SU-DHL-6 (cell line): ENCODE measurements at regions not wholly inside any gene's neighbourhood (a gene's known extent, or its start where the extent isn't known, plus 50 kb on each side); places are given as distances from the start of the nearest gene placed in this dataset.

Experiments
- H2AFZ ChIP-seq: fragments of 200-600 bp; sonication (generic); 2 replicates; pipeline ENCODE4 v1.6.1; 2014; ENCODE audit warnings: low read depth, mild to moderate bottlenecking, moderate library complexity, mixed read lengths, antibody characterized with exemption, low read length; ENCODE audit not compliant: severe bottlenecking
- H3F3A ChIP-seq: fragments of 200-600 bp; shearing (Covaris generic); 2 replicates; pipeline ENCODE4 v1.6.0; 2016; ENCODE audit warnings: antibody characterized with exemption, mild to moderate bottlenecking; ENCODE audit not compliant: insufficient read depth
- H3K27ac ChIP-seq: fragments of 200-600 bp; sonication (generic); 2 replicates; pipeline ENCODE4 v1.5.1; 2016; ENCODE audit warnings: low read depth, mild to moderate bottlenecking, low read length, moderate library complexity, mixed read lengths
- H3K27me3 ChIP-seq: fragments of 200-600 bp; sonication (generic), shearing (Covaris generic); 2 replicates; pipeline ENCODE4 v1.6.0; 2014; ENCODE audit warnings: mild to moderate bottlenecking, low read length
- H3K36me3 ChIP-seq: fragments of 200-600 bp; sonication (generic); 2 replicates; pipeline ENCODE4 v1.6.1; 2014; ENCODE audit warnings: mild to moderate bottlenecking, low read length, mixed read lengths
- H3K4me2 ChIP-seq: fragments of 300-600, 200-600 bp; shearing (Covaris generic), sonication (generic); 2 replicates; pipeline ENCODE4 v1.6.0; 2014; ENCODE audit warnings: low read length, low read depth, mild to moderate bottlenecking; ENCODE audit not compliant: poor library complexity, severe bottlenecking
- H3K4me3 ChIP-seq: fragments of 200-600 bp; sonication (generic); 2 replicates; pipeline ENCODE4 v1.5.1; 2014; ENCODE audit warnings: antibody characterized with exemption, low read length, mild to moderate bottlenecking, mixed read lengths; ENCODE audit not compliant: insufficient read depth, poor library complexity, severe bottlenecking
- H3K79me2 ChIP-seq: fragments of 200-600 bp; sonication (generic); 2 replicates; pipeline ENCODE4 v1.6.1; 2014; ENCODE audit warnings: mild to moderate bottlenecking, low read length, moderate library complexity; ENCODE audit not compliant: insufficient read depth
- H3K9ac ChIP-seq: fragments of 200-600 bp; sonication (generic); 2 replicates; pipeline ENCODE4 v1.7.0; 2014; ENCODE audit warnings: mild to moderate bottlenecking, low read length
- H3K9me2 ChIP-seq: fragments of 200-600 bp; sonication (generic); replicated peaks from 2 replicates; pipeline ENCODE4 v1.6.1; 2014; ENCODE audit warnings: low read length; ENCODE audit not compliant: insufficient read depth
- H3K9me3 ChIP-seq: fragments of 200-600 bp; sonication (generic); 2 replicates; pipeline ENCODE4 v1.6.1; 2014; ENCODE audit warnings: low read length, mixed read lengths; ENCODE audit not compliant: insufficient read depth
- H4K20me1 ChIP-seq: fragments of 200-600 bp; sonication (generic); 2 replicates; pipeline ENCODE4 v1.6.1; 2014; ENCODE audit warnings: low read depth, mild to moderate bottlenecking, antibody characterized with exemption, low read length, moderate library complexity, mixed read lengths
- EZH2phosphoT487 ChIP-seq: fragments of 200-600 bp; sonication (generic), shearing (Covaris generic); conservative IDR thresholded peaks from 2 replicates; pipeline ENCODE4 v1.6.1; 2018; ENCODE audit warnings: mild to moderate bottlenecking, antibody characterized with exemption, low read length, moderate library complexity, mixed read lengths
- TF ChIP-seq, protein P1 (sequence below): fragments of 200-600 bp; sonication (generic); IDR thresholded peaks from one replicate; pipeline ENCODE4 v1.5.1; 2017; ENCODE audit warnings: antibody characterized with exemption, mild to moderate bottlenecking, low read length, moderate library complexity; ENCODE audit not compliant: insufficient read depth, poor library complexity, severe bottlenecking

DNA sequence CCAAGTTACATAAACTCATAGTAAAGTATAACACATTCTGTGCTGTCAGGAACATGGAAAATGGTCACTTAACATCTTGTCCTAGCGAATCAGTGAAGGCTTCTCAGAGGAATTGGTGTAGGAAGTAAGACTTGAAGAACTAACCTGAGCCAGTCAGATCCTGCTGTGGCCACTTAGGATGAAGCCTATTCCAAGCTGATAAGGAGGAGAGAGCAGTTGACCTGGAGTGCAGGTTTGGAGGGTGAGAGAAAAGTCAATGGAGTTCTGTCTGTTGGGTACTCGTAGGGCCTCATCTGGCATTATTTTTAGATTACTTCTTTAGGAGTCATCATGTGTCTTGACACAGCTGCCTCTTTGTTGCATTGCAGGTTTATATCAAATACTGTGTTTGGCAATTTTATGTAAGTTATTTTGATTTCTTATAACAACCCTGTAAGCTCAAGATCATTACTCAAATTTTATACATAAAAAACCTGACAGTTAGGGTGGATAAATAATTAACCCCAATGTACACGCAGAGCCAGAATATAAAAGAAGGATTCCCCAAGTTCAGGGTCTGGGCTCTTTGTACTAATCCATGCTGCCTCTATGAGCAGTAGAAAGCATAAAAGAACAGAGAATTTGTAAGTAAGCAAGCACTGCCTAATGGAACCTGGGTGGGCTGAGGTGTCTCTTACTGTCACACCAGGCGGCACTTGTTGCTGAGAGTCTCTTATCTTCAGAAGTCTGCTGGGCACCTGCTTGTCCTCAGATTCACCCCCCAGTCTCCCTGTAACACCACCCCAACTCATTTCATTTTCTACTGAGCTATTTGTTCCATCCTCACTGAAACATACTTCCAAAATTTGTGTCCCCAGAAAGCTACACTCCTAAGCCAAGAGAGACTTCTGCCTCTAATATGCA, 252.1 kb upstream of the NT5C1B start:
- no peak for TF ChIP-seq EZH2phosphoT487
- TF ChIP-seq, protein P1, sequence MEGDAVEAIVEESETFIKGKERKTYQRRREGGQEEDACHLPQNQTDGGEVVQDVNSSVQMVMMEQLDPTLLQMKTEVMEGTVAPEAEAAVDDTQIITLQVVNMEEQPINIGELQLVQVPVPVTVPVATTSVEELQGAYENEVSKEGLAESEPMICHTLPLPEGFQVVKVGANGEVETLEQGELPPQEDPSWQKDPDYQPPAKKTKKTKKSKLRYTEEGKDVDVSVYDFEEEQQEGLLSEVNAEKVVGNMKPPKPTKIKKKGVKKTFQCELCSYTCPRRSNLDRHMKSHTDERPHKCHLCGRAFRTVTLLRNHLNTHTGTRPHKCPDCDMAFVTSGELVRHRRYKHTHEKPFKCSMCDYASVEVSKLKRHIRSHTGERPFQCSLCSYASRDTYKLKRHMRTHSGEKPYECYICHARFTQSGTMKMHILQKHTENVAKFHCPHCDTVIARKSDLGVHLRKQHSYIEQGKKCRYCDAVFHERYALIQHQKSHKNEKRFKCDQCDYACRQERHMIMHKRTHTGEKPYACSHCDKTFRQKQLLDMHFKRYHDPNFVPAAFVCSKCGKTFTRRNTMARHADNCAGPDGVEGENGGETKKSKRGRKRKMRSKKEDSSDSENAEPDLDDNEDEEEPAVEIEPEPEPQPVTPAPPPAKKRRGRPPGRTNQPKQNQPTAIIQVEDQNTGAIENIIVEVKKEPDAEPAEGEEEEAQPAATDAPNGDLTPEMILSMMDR: no peak
- H3F3A ChIP-seq: no peaks in the 10 kb centered on the region
- no peak overlapping the region for H3K27ac ChIP-seq
- no peaks in the 10 kb centered on the region for H3K79me2 ChIP-seq
- no peaks in the 10 kb centered on the region for H4K20me1 ChIP-seq
- no peaks in the 10 kb centered on the region for H3K36me3 ChIP-seq
- no peak overlapping the region for H3K4me2 ChIP-seq
- no peak overlapping the region for H2AFZ ChIP-seq
- H3K9me2 ChIP-seq: no peaks in the 10 kb centered on the region
- H3K27me3 ChIP-seq: no peaks in the 10 kb centered on the region
- H3K4me3 ChIP-seq: no peak overlapping the region
- no peaks in the 10 kb centered on the region for H3K9me3 ChIP-seq
- no peak overlapping the region for H3K9ac ChIP-seq

DNA sequence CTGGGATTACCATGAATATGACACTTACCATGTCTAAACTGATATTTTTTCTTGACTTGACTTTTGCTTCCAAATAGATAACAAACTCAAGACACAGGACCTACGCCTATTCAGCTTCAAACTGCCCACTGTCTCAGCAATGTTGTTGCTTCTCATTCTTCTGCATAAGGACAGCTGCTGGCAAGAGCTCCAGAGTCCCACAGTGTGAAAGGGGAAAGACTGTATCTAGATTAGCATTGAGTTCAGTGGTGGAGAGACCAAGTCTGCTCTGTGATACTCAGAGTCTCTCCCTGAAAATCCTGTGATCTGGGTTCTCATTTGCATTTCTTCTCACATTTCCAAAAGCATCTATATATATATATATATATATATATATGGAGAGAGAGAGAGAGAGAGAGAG, 247.9 kb upstream of the NT5C1B start:
- Histone ChIP-seq H2AFZ (no peak overlapping the region), H3K36me3 (no peaks in the 10 kb centered on the region), H3K4me2 (no peak overlapping the region), H3F3A (no peaks in the 10 kb centered on the region), H3K79me2 (no peaks in the 10 kb centered on the region), H3K27ac (no peak overlapping the region), H3K27me3 (no peaks in the 10 kb centered on the region), H4K20me1 (no peaks in the 10 kb centered on the region), H3K9ac (no peak overlapping the region), H3K4me3 (no peak overlapping the region), H3K9me2 (no peaks in the 10 kb centered on the region; the same call in 1 of the 2 replicates), H3K9me3 (no peaks in the 10 kb centered on the region)
- no peak for TF ChIP-seq EZH2phosphoT487
- TF ChIP-seq, protein P1: no peak

- Histone ChIP-seq H3K27ac (no peak overlapping the region), H3K36me3 (no peaks in the 10 kb centered on the region), H3K9me3 (no peaks in the 10 kb centered on the region), H4K20me1 (no peaks in the 10 kb centered on the region), H3K4me2 (no peak overlapping the region), H3K9ac (no peak overlapping the region), H3K4me3 (no peak overlapping the region), H3F3A (no peaks in the 10 kb centered on the region), H2AFZ (no peak overlapping the region), H3K79me2 (no peaks in the 10 kb centered on the region), H3K27me3 (no peaks in the 10 kb centered on the region), H3K9me2 (no peaks in the 10 kb centered on the region; the same call in 1 of the 2 replicates)
- no peak for TF ChIP-seq EZH2phosphoT487
- TF ChIP-seq, protein P1: no peak
Measured at GRCh38 chr2:18836436-18836835, 247.1 kb upstream of the NT5C1B start.
